ENCODE measurements at regions not wholly inside any gene's neighbourhood (a gene's known extent, or its start where the extent isn't known, plus 50 kb on each side); places are given as distances from the start of the nearest gene placed in this dataset.
"Not testable (repeated sequence)": the region's sequence is repeated elsewhere in the genome, so short reads cannot be mapped to it uniquely, and the experiment has no call there.

GRCh38 chr18:43751203-43751602, 473.9 kb upstream of the SYT4 start:
- DNase-seq: no peak

GRCh38 chr18:43751835-43752234, 474.5 kb upstream of the SYT4 start:
- DNase-seq: no peak

- no peak for DNase-seq
Measured at GRCh38 chr18:43757273-43757672, 480.0 kb upstream of the SYT4 start.

GRCh38 chr18:43758734-43759133, 481.4 kb upstream of the SYT4 start:
- no peak for DNase-seq

GRCh38 chr18:43760010-43760409, 482.7 kb upstream of the SYT4 start:
- DNase-seq: no peak

GRCh38 chr18:43772907-43773306, 495.6 kb upstream of the SYT4 start:
- DNase-seq: peak; percentile 37

- no peak for DNase-seq
Measured at GRCh38 chr18:43774497-43774896, 497.2 kb upstream of the SYT4 start.

- no peak for DNase-seq
Measured at GRCh38 chr18:43775591-43775990, 498.3 kb upstream of the SYT4 start.

- DNase-seq: no peak
Measured at GRCh38 chr18:43776997-43777396, 499.7 kb upstream of the SYT4 start.

- no peak for DNase-seq
Measured at GRCh38 chr18:43777636-43778304, 500.5 kb upstream of the SYT4 start.

- no peak for DNase-seq
Measured at GRCh38 chr18:43780782-43781340, 503.6 kb upstream of the SYT4 start.

- DNase-seq: no peak
Measured at GRCh38 chr18:43785158-43785557, 507.9 kb upstream of the SYT4 start.

GRCh38 chr18:43786893-43787292, 509.6 kb upstream of the SYT4 start:
- no peak for DNase-seq

- not testable (repeated sequence) for DNase-seq
Measured at GRCh38 chr18:43787721-43788120, 510.4 kb upstream of the SYT4 start.

GRCh38 chr18:43789234-43790000, 512.1 kb upstream of the SYT4 start:
- DNase-seq: peak; percentile 29

- DNase-seq: no peak
Measured at GRCh38 chr18:43793910-43794309, 516.6 kb upstream of the SYT4 start.

- DNase-seq: no peak
Measured at GRCh38 chr18:43794363-43794762, 517.1 kb upstream of the SYT4 start.

GRCh38 chr18:43797347-43797746, 520.1 kb upstream of the SYT4 start:
- DNase-seq: no peak

GRCh38 chr18:43800584-43800983, 523.3 kb upstream of the SYT4 start:
- no peak for DNase-seq

- DNase-seq: no peak
Measured at GRCh38 chr18:43805646-43806194, 528.4 kb upstream of the SYT4 start.

- no peak for DNase-seq
Measured at GRCh38 chr18:43812627-43813026, 535.3 kb upstream of the SYT4 start.

- no peak for DNase-seq
Measured at GRCh38 chr18:43819397-43819796, 542.1 kb upstream of the SYT4 start.

GRCh38 chr18:43819873-43820272, 542.6 kb upstream of the SYT4 start:
- no peak for DNase-seq

GRCh38 chr18:43825768-43826167, 548.5 kb upstream of the SYT4 start:
- no peak for DNase-seq
